H1 (cell line): ENCODE measurements at regions not wholly inside any gene's neighbourhood (a gene's known extent, or its start where the extent isn't known, plus 50 kb on each side); places are given as distances from the start of the nearest gene placed in this dataset.

Experiments used
- RFX5 ChIP-seq: IDR thresholded peaks from 2 replicates; pipeline ENCODE4 v1.6.1; 2011; ENCODE audit warnings: low read depth, low read length, improper control_type of control experiment, borderline replicate concordance
- SAP30 ChIP-seq: fragments of 300-600 bp; sonication (generic); IDR thresholded peaks from 2 replicates; pipeline ENCODE4 v1.7.1; 2012; ENCODE audit warnings: low read length, moderate library complexity, mild to moderate bottlenecking, inconsistent platforms; ENCODE audit not compliant: insufficient read depth, insufficient replicate concordance
- YY1 ChIP-seq: IDR thresholded peaks from 2 replicates; pipeline ENCODE4 v1.6.1; 2011; ENCODE audit warnings: low read depth, mild to moderate bottlenecking, low read length

DNA sequence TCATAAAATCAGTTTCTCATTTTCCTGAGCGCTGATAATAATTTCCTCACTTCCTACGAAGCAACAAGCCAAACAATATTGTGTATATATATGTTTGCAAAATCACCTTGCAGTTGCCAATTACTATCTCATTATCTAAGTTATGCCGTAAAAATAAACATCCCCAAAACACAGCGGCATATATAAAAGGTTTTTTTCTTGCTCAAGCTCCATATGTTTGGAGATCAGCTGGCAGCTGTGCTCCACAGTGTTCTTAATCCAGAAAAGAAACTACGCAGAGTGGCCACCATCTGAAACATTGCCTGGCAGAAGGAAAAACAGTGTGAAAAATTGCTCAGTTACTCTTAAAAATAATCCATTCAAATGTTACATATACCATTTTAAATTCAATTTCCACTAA, 951.4 kb downstream of the PLOD2 start (continued):
- no peak for TF ChIP-seq SAP30
- no peak for TF ChIP-seq YY1
- TF ChIP-seq RFX5: no peak
